Activated CD8-positive, alpha-beta T cell treated with anti-CD3 and anti-CD28 coated beads, Interleukin-2, amount 10 ng/mL, durations not matched to agents 7 days and 5 days (primary cell): ENCODE measurements at regions not wholly inside any gene's neighbourhood (a gene's known extent, or its start where the extent isn't known, plus 50 kb on each side); places are given as distances from the start of the nearest gene placed in this dataset.

Source experiments
- ATAC-seq: fragments of 150-1000 bp; cut with Tn5 transposase; one replicate; pipeline ENCODE4 v1.10.0; 2021; ENCODE audit warnings: moderate library complexity
- CTCF ChIA-PET: fragments of 350-600 bp; sonication (Branson Sonifier 250); formaldehyde crosslinking; loops from one replicate; lab custom pipeline; 2021; ENCODE audit warnings: antibody characterized with exemption; lab: Charles Lee
- POLR2A ChIA-PET: fragments of 350-600 bp; sonication (Branson Sonifier 250); formaldehyde crosslinking; loops from one replicate; lab custom pipeline; 2021; ENCODE audit warnings: antibody characterized with exemption; lab: Charles Lee
- DNase-seq: peaks from one replicate; pipeline ENCODE4 v3.0.0-alpha.2; 2020
- H3K27ac Mint-ChIP-seq: one replicate; pipeline ENCODE4 v1.8.0; 2021; ENCODE audit warnings: mild to moderate bottlenecking, mixed read lengths
- H3K27me3 Mint-ChIP-seq: one replicate; pipeline ENCODE4 v1.8.0; 2021; ENCODE audit warnings: low read depth, mixed read lengths
- H3K36me3 Mint-ChIP-seq: one replicate; pipeline ENCODE4 v1.8.0; 2021; ENCODE audit warnings: low read depth, mixed read lengths
- H3K4me1 Mint-ChIP-seq: one replicate; pipeline ENCODE4 v1.8.0; 2021; ENCODE audit warnings: low read depth, mixed read lengths
- H3K4me3 Mint-ChIP-seq: one replicate; pipeline ENCODE4 v1.8.0; 2021; ENCODE audit warnings: mild to moderate bottlenecking, mixed read lengths
- H3K9me3 Mint-ChIP-seq: one replicate; pipeline ENCODE4 v1.8.0; 2022; ENCODE audit warnings: mixed read lengths; ENCODE audit not compliant: insufficient read depth

DNA sequence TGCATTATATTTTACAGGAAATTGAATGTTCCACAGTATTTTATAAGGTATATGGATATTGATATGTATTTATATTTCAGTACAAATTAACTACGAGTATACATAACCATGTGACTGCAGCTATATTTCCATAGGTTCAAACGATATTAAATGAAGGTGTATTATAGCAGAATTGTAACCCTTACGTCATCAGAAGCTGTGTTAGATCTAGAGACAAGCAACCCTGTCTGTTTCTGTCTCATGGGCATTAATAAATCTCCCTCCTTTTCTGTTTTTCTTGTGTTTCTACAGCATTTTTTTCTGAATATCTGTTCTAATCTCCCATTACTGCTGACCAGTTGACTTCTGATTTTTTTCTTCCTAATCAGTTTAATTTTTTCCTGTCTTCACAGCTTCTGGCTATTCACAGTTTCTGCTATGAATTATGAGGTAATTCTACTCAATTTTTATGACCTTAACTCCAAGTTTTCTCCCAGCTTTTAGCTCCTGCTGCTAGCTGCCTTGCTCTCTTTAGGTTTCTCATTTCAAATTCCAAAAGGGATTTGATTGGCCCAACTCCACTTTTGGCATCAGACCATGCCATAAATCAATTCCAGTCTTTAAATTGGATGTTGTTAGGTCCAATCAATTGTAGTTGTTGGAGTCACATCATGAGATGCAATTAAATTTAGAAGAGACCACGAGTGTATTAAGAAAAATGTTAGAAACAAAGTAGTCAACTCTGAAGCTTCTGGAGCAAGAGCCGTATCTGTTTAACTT is 277.5 kb upstream of the ZSWIM2 start:
- H3K36me3 Mint-ChIP-seq, result no peaks in the 10 kb centered on the region
- H3K9me3 Mint-ChIP-seq, result peaks cover 3% of the 10 kb centered on the region
- H3K4me1 Mint-ChIP-seq, result no peaks in the 10 kb centered on the region
- H3K27ac Mint-ChIP-seq, result no peak overlapping the region
- POLR2A ChIA-PET, result no interaction called here
- H3K4me3 Mint-ChIP-seq, result no peak overlapping the region
- ATAC-seq (no peak), DNase-seq (no peak)
- CTCF ChIA-PET, result no interaction called here
- no peaks in the 10 kb centered on the region for H3K27me3 Mint-ChIP-seq

GRCh38 chr2:187125318-187125717 is 276.3 kb upstream of the ZSWIM2 start:
- DNase-seq, result no peak
- ChIA-PET POLR2A (no interaction called here), CTCF (no interaction called here)
- no peaks in the 10 kb centered on the region for H3K27me3 Mint-ChIP-seq
- H3K36me3 Mint-ChIP-seq, result no peaks in the 10 kb centered on the region
- no peak for ATAC-seq
- no peak overlapping the region for H3K4me3 Mint-ChIP-seq
- H3K9me3 Mint-ChIP-seq, result no peaks in the 10 kb centered on the region
- H3K4me1 Mint-ChIP-seq, result no peaks in the 10 kb centered on the region
- H3K27ac Mint-ChIP-seq, result no peak overlapping the region

DNA sequence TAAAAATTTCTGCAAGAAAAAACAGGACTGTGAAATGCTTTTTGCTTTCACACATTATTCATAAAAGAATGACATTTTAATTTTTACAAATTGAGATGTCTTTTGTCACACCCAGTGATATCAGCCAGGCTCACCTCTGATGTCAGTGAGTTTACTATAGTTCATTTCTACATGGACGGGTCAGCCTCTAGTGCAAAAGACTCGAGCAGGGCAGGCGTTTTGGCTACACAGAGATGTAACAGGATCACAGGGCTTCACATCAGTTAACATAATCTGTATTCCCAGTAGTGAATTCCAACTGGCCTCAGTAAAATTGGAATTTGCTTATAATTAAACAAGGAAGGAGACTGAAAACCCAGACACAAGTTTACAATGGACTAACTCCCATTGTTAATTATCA is 275.6 kb upstream of the ZSWIM2 start:
- no peak for DNase-seq
- ChIA-PET CTCF (no interaction called here), POLR2A (no interaction called here)
- ATAC-seq, result no peak
- Mint-ChIP-seq H3K4me1 (no peaks in the 10 kb centered on the region), H3K27me3 (no peaks in the 10 kb centered on the region), H3K4me3 (no peak overlapping the region), H3K36me3 (no peaks in the 10 kb centered on the region), H3K9me3 (no peaks in the 10 kb centered on the region), H3K27ac (no peak overlapping the region)

DNA sequence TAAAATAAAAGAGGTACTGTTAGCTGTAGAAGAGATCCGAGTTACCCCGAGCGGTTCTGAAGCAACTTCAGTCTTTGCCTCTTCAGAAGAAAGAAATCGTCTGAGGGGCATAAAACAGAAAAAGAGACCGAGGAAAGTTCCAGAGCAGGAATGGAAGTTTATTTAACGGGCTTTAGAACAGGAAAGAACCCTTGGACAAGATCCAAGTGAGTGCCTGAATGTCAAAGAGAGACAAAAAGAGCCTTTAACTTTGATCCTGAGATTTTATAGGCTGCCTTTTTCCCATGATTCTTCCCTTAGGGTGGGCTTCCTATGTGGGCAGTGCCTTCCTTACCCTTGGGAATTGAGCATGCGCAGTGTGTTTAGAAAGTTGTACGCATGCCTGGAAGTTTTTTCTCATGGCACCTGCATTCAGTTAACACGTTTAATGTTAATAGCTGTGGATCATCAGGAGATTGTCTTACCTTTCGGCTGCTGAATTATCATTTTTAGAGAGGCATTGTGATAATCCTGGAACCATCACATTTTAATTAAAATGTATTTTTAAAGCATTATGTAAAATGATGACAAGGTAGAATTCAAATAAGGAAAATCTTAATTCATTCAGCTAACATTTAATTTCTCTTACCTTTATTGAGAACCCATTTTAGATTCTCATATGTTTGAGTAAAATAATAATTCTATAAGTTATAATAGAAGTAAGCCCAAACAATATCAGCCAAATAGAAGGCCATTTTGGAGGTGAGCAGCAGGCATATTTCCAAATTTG is 269.5 kb upstream of the ZSWIM2 start:
- CTCF ChIA-PET, result no interaction called here
- no peak overlapping the region for H3K27ac Mint-ChIP-seq
- no peaks in the 10 kb centered on the region for H3K4me1 Mint-ChIP-seq
- POLR2A ChIA-PET, result no interaction called here
- H3K27me3 Mint-ChIP-seq, result no peaks in the 10 kb centered on the region
- no peak for ATAC-seq
- H3K9me3 Mint-ChIP-seq, result no peaks in the 10 kb centered on the region
- no peak for DNase-seq
- H3K4me3 Mint-ChIP-seq, result no peak overlapping the region
- no peaks in the 10 kb centered on the region for H3K36me3 Mint-ChIP-seq

- CTCF ChIA-PET, result no interaction called here
- no peaks in the 10 kb centered on the region for H3K27me3 Mint-ChIP-seq
- DNase-seq (no peak), ATAC-seq (no peak)
- no peaks in the 10 kb centered on the region for H3K9me3 Mint-ChIP-seq
- no peaks in the 10 kb centered on the region for H3K4me1 Mint-ChIP-seq
- no peak overlapping the region for H3K4me3 Mint-ChIP-seq
- no peak overlapping the region for H3K27ac Mint-ChIP-seq
- H3K36me3 Mint-ChIP-seq, result no peaks in the 10 kb centered on the region
- POLR2A ChIA-PET, result no interaction called here
These were observed 268.5 kb upstream of the ZSWIM2 start for GRCh38 chr2:187117483-187117882.

DNA sequence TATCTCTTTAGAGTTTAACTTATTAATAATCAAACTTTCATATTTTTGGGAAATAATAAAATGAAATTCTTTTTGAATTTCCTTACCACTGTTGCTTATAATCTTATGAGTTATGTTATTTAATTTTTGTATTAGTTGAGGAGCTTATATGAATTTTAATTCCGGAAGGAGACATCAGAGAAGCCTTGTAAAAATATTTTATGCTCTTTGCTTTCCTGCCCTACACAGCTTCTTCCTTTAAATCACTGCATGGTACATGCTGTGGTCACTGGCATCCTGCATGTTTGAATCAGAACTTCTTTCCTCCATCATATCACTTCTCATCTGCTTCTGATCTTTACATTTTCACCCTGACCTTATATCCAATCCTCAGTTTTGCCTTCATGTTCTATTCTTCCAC is 266.7 kb upstream of the ZSWIM2 start:
- no peak overlapping the region for H3K27ac Mint-ChIP-seq
- no peaks in the 10 kb centered on the region for H3K4me1 Mint-ChIP-seq
- H3K4me3 Mint-ChIP-seq, result no peak overlapping the region
- no peaks in the 10 kb centered on the region for H3K9me3 Mint-ChIP-seq
- ATAC-seq (no peak), DNase-seq (no peak)
- ChIA-PET CTCF (no interaction called here), POLR2A (no interaction called here)
- no peaks in the 10 kb centered on the region for H3K36me3 Mint-ChIP-seq
- no peaks in the 10 kb centered on the region for H3K27me3 Mint-ChIP-seq

GRCh38 chr2:187107001-187107400 is 258.0 kb upstream of the ZSWIM2 start:
- Mint-ChIP-seq H3K27me3 (no peaks in the 10 kb centered on the region), H3K4me3 (no peak overlapping the region), H3K9me3 (no peaks in the 10 kb centered on the region), H3K27ac (no peak overlapping the region), H3K36me3 (no peaks in the 10 kb centered on the region), H3K4me1 (no peaks in the 10 kb centered on the region)
- ChIA-PET CTCF (no interaction called here), POLR2A (no interaction called here)
- ATAC-seq, result no peak
- DNase-seq, result no peak

GRCh38 chr2:187105218-187105617 is 256.2 kb upstream of the ZSWIM2 start:
- no peak for ATAC-seq
- H3K4me3 Mint-ChIP-seq, result no peak overlapping the region
- H3K27me3 Mint-ChIP-seq, result no peaks in the 10 kb centered on the region
- H3K9me3 Mint-ChIP-seq, result no peaks in the 10 kb centered on the region
- H3K27ac Mint-ChIP-seq, result no peak overlapping the region
- POLR2A ChIA-PET, result no interaction called here
- no peaks in the 10 kb centered on the region for H3K4me1 Mint-ChIP-seq
- CTCF ChIA-PET, result no interaction called here
- DNase-seq, result no peak
- no peaks in the 10 kb centered on the region for H3K36me3 Mint-ChIP-seq

GRCh38 chr2:187102381-187102780 is 253.4 kb upstream of the ZSWIM2 start:
- ChIA-PET CTCF (no interaction called here), POLR2A (no interaction called here)
- Mint-ChIP-seq H3K4me1 (no peaks in the 10 kb centered on the region), H3K4me3 (no peak overlapping the region), H3K36me3 (no peaks in the 10 kb centered on the region), H3K27me3 (no peaks in the 10 kb centered on the region), H3K9me3 (no peaks in the 10 kb centered on the region), H3K27ac (no peak overlapping the region)
- ATAC-seq (no peak), DNase-seq (no peak)

GRCh38 chr2:187098154-187098553 is 249.2 kb upstream of the ZSWIM2 start:
- Mint-ChIP-seq H3K36me3 (no peaks in the 10 kb centered on the region), H3K4me3 (no peak overlapping the region), H3K4me1 (no peaks in the 10 kb centered on the region), H3K9me3 (no peaks in the 10 kb centered on the region), H3K27ac (no peak overlapping the region), H3K27me3 (no peaks in the 10 kb centered on the region)
- POLR2A ChIA-PET, result no interaction called here
- no peak for ATAC-seq
- CTCF ChIA-PET, result no interaction called here
- no peak for DNase-seq

- H3K4me1 Mint-ChIP-seq, result no peaks in the 10 kb centered on the region
- H3K36me3 Mint-ChIP-seq, result no peaks in the 10 kb centered on the region
- ATAC-seq (no peak), DNase-seq (no peak)
- H3K9me3 Mint-ChIP-seq, result no peaks in the 10 kb centered on the region
- H3K27ac Mint-ChIP-seq, result no peak overlapping the region
- ChIA-PET CTCF (no interaction called here), POLR2A (no interaction called here)
- no peaks in the 10 kb centered on the region for H3K27me3 Mint-ChIP-seq
- no peak overlapping the region for H3K4me3 Mint-ChIP-seq
These were observed 244.9 kb upstream of the ZSWIM2 start for GRCh38 chr2:187093771-187094412.

DNA sequence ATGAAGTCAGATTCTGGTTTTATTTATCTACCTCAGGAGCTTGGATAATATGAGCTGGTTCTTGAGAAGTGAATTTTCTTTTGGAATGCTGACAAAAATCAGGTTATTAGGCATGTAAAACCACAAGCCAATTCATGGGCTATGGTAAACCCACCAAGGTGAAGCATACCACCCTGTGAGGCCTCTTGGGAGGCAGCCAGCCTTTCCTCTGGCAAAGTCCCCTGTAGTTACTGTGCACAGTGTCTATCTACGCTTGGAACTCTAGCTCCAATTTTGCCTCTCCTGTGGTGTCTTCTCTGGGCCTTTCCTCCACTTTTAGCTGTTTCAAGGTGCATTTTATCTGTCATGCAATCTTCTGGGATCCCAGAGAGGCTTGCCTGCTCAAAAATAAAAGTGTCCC is 242.7 kb upstream of the ZSWIM2 start:
- Mint-ChIP-seq H3K9me3 (no peaks in the 10 kb centered on the region), H3K4me1 (no peaks in the 10 kb centered on the region), H3K36me3 (no peaks in the 10 kb centered on the region), H3K4me3 (no peak overlapping the region), H3K27ac (no peak overlapping the region), H3K27me3 (no peaks in the 10 kb centered on the region)
- ChIA-PET CTCF (no interaction called here), POLR2A (no interaction called here)
- DNase-seq (no peak), ATAC-seq (no peak)
